ENCODE measurements at regions not wholly inside any gene's neighbourhood (a gene's known extent, or its start where the extent isn't known, plus 50 kb on each side); places are given as distances from the start of the nearest gene placed in this dataset.
"Not testable (repeated sequence)": the region's sequence is repeated elsewhere in the genome, so short reads cannot be mapped to it uniquely, and the experiment has no call there.

DNA sequence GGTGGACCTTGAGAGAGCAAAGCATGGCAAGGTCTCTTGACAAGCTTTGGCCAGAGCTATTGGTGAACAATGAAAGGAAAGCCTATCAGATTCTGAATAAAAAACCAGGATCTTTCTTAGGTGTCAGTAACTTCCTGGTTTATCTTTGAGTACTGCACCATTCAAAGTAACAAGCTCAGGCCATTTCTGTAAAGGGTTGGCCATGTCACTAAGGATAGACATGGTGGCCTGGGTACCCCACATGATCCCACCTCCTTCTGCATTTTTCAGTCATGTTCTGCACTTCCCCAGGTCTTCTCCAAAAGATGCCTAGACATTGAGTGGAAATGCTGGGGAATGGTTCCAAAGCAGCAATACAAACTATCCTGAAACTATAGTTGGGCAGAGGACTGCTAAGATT is 242.0 kb downstream of the ARHGAP12 start:
- DNase-seq (ENCODE audit: low read depth, low spot score) = no peak

DNA sequence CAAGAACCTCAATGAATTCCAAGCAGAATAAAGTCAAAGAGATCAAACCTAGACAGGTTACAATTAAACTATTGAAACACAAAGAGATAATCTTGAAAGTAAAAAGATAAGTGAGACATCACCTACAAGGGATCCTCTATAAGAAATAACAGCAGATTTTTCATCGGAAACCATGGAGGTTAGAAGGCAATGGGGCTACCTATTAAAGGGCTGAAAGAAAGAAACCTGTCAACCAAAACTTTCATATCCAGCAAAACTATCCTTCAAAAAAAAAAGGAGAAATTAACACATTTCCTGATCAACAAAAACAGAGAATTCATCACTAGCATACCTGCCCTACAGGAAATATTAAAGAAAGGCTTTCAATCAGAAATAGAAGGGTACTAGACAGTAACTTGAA is 244.9 kb downstream of the ARHGAP12 start:
- DNase-seq (ENCODE audit: low read depth, low spot score) = no peak

DNA sequence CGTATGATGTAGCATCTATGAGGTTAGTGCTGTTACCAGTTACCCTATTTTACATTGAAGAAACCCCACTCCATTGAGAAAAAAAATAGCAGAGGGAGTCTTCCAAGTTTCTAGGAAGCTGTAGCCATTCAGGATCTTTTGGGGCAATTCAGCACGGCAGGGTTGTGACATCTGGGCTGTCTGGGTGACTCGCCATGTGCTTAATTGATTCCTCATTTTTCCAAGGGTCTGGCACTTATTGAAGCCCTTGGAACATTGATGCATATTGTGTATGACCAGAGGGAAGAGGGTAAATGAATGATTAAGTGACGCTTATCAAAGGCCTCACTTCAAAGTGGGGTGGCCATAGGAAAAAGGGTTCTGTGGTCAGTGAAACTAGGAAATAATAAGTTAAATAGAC is 248.7 kb downstream of the ARHGAP12 start:
- no peak for DNase-seq (ENCODE audit: low read depth, low spot score)

DNA sequence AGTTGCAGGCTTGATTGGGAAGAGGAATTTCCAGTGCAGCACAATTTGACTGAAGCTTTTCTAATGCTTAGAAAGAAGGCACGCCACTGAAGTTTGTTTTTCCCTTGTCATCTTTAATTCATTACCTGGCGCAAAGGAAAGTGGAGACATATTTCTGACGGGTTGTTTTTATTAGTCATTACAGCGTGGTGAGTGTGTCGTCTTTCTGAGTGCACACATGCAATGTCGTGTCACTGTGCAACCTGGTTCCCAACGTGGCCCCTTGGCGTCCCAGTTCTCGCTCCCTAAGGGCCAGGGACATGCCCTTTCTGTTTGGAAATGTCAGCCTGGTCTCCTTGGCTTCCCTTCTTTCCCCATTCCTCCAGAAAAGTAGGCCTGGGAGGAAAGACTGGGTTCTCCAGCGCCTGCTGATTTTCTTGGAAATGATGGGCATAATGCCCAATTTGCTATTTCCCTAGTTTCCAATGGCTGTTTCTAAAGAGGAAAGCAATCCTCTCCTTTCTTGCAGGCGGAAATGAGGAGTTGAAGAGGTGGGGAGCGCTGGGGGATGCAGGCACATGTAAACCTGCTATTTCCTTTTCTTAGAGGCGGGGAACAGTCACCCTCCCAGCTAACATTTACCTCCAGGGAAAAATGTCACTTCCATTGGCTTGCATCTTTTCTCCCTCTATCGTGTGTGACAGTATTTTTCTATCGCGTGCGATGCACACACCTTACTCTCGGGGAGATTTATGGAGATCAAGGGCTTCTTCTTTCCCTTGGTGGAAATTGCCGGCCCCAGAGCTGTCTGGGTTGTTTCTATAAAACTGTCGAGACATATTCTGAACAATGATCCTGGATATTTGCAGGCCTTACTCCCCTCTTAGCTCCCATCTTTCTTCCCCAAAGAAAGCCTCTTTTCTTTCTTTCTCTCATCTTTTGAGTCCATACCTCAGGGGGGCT is 249.8 kb downstream of the ARHGAP12 start:
- DNase-seq (ENCODE audit: low read depth, low spot score) = no peak

DNA sequence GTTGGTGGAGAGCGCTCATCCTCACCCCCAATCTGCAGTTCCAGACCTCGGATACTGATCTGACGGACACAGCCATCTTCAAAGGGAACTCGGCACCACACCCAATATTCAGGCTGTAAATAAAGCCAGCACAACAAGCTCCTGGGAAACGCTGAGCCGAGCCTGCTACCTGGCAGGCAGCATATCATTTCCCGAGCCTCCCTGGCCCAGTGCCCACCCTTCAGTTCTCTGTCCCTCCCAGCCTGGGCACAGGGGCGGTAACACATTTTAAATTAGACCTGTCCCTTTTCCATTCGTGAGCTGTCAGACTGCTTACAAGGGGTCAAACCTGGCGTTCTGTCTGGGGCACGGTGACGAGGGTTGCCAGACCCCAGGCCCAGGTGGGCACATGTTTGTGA is 250.5 kb downstream of the ARHGAP12 start:
- no peak for DNase-seq (ENCODE audit: low read depth, low spot score)

DNA sequence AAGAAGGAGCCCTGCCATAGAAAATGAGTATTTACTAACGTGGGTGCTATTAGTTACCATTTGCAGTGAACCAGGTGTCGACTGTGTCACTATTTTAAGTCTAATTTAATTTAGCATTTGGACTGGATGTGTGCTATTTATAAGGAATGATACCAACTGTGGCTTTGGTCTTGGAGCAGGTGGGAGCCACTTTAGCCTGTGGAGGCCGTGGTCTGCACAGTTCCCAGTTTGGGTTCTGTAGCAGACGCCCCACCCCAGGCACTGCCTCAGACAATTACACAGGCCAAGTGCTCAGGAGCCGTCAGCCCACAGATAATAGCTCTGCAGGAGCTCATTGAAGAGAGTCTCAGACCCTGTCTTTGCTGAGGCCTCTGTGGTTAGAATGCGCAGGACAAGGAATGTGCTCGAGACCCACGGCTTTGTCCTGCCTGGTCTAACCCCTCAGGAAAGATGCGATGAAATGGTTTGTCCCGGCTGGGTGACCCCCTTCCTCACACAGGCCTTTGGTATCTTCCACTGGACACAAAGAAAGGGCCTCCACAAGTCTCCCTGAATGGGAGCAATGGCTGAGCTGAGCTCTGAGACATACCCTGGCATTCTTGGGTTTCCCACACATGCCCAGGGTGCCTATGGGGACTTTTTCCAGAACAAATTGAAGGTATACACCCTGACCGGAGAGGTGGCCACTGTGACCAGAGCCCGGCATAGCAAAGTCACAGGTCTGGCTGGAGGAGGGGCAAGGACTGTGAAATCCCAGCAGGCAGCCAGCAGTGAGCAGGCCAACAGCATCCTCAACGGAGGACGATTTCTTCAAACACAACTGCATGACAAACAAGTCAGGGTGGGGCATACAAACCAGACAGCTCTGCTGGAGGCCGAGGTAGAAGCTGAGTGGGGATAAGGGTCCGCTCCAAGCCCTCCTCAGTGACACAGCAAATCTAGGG is 251.2 kb downstream of the ARHGAP12 start:
- DNase-seq (ENCODE audit: low read depth, low spot score) = peak; percentile 81

DNA sequence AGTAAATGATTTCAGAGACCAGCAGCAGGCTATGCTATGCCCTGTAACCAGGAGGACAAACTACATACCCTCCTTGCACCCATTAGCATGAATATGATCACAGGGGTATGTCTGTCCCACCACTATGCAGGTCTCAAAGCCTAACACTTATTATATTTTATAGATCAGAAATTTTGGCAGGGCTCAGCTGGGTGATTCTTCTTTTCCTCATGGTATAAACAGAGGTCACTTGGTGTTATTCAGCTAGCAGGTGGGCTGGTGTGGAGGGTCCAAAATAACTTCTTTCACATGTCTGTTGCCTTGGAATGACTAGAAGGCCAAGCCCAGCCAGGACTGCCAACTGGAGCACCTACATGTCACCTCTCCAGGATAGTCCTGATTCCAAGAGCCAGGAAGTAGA is 252.9 kb downstream of the ARHGAP12 start:
- DNase-seq (ENCODE audit: low read depth, low spot score) = no peak

DNA sequence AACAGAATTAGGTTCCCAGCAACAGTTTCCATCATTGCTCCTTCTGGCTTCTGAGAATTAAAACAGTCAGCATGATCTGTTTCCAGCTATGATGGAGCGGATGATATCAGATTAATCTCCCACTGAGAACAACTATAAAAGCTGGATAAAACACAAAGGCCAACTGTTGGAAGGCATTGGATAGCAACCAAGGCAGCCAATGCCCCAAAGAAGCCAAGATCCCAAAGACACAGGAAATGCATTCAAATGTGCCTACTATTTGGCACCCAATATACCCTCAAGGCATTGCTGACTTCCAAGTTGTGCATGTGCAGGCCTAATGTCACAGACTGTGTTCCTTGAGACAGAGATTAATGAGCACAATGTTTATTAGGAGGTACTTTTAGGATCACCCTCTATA is 259.3 kb downstream of the ARHGAP12 start:
- DNase-seq (ENCODE audit: low read depth, low spot score) = peak; percentile 29

DNA sequence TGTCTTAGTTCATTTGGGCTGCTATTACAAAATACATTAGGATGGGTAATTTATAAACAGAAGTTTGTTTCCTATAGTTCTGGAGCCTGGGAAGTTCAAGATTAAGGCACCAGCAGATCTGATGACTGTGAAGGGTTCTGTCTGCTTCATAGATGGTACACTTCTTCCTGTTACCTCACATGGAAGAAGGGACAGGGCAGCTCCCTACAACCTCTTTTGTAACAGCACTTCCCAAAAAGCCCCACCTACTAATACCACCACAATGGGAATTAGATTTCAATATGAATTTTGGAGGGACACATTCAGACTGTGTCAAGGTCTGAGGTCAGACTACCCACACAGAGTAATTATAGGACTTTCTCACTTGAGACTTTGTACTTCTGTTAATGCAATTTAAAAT is 260.3 kb downstream of the ARHGAP12 start:
- DNase-seq (ENCODE audit: low read depth, low spot score) = no peak

DNA sequence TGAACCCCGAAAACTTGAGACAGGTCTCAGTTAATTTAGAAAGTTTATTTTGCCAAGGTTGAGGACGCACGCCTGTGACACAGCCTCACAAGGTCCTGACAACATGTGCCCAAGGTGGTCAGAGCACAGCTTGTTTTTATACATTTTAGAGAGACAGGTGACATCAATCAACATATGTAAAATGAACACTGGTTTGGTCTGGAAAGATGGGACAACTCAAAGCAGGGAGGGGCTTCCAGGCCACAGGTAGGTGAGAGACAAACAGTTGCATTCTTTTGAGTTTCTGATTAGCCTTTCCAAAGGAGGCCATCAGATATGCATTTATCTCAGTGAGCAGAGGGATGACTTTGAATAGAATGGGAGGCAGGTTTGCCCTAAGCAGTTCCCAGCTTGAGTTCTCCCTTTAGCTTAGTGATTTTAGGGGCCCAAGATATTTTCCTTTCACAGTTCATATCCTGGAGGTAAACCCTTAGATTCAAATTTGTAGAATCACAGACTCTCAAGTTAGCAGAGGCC is 262.8 kb downstream of the ARHGAP12 start:
- not testable (repeated sequence) for DNase-seq (ENCODE audit: low read depth, low spot score)

DNA sequence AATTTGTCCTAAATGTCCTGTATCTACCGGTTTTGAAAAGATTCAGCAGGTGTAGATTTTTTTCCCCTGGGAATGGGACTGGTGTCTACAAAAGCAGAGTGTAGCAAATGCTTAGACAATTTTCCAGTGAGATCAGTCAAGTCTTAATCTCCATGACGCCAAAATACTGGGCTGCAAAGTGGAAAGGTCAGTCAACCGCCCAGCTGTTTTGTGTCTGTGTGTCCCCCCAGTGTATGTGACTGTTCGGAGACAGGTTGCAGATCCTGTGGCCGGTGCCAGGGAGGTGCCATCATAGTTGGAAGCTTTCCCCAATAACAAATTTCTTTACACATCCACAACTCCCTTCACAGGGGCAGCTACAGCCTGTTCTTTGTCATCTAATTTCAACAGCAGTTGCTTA is 263.8 kb downstream of the ARHGAP12 start:
- DNase-seq (ENCODE audit: low read depth, low spot score) = no peak

DNA sequence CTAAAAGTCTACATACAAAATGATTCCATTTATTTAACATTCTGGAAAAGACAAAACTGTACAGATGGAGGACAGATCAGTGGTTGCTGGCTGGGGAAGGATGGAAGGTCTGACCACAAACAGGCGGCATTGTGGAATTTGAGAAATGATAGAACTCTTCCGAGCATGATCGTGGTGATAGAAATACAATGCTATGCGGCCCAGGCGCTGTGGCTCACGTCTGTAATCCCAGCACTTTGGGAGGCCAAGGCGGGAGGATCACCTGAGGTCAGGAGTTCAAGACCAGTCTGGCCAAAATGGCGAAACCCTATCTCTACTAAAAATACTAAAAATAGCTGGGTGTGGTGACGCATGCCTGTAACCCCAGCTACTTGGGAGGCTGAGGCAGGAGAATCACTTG is 264.6 kb downstream of the ARHGAP12 start:
- DNase-seq (ENCODE audit: low read depth, low spot score) = peak; percentile 38

DNA sequence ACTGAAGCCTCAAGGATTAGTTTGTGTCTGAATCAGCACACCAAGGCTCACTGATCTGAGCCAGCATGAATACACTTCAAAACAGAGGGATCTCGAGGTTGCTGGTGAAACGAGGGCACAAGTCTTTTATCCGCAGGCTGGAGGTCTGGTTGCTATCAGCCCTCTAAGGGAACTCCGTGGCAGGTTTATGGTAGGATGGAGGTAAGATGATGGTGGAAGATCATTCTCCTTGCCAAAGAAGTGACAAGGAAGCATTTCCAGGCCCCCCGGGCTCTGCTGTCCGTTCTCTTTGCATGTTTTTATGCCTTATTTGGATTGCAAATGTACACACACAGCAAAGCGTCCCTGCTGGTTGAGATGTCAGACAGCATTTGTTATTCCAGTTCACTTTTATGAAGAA is 268.3 kb downstream of the ARHGAP12 start:
- DNase-seq (ENCODE audit: low read depth, low spot score) = peak; percentile 45

DNA sequence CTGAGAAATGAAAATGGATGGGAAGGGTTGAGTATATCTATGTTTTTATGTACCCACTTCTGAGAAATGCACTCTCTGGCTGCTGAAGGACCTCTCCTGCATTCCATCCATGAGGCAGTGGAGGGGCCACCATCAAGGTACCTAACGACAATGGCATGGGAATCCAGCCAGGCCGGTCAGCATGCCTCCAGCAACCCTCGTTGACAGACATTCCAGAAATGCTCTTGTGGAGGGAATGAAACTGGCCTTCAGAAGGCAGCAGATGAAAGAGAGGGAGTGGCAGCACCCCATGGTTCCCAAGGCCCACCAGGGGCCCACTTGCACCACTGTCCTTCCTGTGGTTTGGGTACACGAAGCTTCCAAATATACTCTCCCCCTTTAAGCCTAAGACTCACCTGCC is 269.0 kb downstream of the ARHGAP12 start:
- DNase-seq (ENCODE audit: low read depth, low spot score) = peak; percentile 29

DNA sequence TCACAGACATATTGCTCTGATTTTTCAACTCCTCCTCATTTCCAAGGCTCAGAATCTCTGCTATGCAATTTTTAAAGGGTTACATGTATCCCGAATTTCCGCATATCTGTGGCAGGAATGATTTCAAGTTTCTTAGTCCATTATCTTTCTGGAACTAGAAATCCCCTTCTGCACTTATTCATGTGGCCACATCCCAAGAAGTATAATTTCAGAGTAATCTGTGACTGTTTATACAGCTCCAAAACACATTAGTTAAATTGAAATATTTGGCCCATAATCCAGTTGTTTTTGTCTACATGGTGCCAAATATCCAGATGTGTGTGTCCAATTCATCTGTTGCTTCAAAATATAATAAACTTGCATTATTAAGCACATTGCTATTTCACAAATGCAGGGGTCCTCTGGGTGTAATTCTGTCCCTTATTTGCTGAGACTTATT is 271.2 kb downstream of the ARHGAP12 start:
- no peak for DNase-seq (ENCODE audit: low read depth, low spot score)

DNA sequence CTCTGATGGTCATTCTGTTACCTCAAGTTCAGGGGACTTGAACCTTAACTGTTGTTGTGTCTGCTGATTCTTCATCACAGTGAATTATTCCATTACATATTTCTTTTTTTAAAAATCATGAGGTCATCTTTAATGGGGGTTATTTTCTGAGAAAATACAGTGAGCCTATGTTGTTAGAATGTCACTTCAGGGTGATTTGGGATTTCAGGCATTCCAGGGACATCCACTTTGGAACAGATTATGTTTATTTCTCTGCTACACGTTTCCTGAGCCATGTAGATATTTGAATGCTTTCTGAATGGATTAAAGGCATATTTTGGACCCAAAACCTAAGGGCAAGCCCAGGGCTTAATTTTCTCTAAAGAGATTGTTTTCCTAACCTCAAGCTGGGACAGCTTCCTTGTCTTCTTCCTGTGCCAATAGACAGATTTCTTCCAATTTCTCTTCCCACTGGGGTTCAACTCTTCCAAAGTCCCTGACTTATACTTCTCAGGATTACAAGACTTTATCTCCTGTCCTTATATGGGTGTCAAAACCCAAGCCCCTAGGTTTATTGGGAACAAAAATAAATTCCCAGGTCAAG is 271.7 kb downstream of the ARHGAP12 start:
- no peak for DNase-seq (ENCODE audit: low read depth, low spot score)

DNA sequence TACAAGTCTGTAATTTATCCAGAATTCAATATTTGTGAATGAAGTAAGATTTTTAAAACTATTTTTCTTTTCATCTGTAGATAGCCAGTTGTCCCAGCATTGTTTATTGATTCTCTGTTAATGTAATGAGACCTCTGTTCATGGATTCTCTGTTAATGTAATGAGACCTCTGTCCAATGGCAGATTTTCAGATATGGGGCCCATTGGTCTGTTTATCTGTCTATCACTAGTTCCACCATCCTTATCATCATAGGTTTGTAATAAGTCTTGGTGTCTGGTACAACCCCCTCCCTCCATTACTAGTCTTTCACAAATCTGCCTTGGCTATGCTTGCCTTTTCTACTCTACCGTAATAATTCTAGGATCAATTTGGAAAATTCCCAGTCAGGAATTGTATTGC is 276.6 kb downstream of the ARHGAP12 start:
- DNase-seq (ENCODE audit: low read depth, low spot score) = no peak

DNA sequence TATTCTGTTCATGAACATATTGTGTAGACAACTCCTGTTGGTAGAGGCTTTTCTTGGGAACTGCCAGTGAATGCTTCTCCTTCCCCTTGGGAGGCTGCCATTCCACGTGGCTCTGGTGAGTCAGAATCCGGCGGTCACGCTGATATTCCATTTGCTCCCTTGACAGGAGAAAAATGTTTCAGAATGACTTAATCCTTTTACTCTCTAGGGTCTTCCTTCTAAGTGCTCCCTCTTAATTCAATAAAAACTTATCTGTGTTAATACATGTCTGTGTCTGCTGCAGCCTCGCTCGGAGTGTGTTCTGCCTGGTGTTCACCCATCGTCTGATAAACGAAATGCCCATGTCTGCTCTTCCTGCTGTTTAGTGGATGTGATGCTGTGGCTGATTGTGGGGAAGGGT is 278.6 kb downstream of the ARHGAP12 start:
- DNase-seq (ENCODE audit: low read depth, low spot score) = peak; percentile 94

DNA sequence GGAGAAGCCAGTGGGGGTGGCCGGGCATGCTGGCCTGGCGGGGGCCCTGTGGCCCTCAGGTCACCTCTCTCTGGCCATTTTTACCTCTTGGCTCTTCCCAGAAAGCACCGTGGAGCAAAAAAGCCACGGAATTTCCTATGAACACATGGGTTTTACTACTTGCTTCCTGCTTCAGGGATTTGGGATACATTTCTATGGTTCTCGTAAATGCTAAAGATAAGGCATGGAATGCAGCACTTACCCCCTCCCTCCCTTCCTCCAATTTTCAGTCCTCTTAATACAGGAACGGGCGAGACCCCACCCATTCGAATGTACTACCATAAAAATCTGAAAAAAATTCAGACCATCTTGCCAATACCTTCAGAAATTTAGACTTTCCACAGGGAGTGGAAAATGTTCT is 279.7 kb downstream of the ARHGAP12 start:
- DNase-seq (ENCODE audit: low read depth, low spot score) = no peak

DNA sequence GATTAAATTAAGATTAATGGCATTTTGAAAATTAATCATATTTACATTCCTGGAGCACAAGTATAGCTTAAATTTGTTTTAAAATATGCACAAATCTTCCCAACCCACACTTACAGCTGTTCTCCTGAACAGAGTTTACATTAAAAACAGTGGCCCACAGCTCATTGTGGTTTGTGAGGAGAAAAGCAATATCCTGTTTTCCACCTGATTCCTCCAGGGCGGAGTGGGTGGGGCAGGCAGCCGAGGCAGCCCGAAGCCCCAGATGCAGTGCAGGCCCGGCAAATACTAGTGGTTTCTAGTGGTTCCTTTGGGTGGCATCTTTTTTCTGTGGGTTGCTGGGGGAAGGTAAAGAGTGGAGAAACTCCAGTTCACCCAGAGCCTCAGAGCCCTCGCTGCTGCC is 280.8 kb downstream of the ARHGAP12 start:
- no peak for DNase-seq (ENCODE audit: low read depth, low spot score)

DNA sequence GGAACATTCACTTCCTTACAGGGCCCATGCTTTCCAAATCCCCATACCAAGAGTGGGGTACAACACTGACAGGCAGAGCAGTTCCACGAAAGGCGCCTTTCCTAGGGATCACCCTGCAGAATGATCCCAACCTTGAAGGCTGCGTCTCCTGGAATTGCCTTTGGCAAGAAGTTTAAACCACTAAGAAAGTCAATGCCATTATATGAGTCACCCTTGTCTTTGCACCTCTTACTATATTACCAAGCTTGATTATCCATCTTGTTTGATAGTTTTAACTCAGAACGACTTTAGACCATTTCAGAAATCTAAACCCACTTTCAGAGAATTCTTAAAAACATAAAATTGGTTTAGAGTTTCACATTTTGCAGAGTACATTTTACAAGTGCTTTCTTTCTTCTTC is 282.1 kb downstream of the ARHGAP12 start:
- no peak for DNase-seq (ENCODE audit: low read depth, low spot score)

DNA sequence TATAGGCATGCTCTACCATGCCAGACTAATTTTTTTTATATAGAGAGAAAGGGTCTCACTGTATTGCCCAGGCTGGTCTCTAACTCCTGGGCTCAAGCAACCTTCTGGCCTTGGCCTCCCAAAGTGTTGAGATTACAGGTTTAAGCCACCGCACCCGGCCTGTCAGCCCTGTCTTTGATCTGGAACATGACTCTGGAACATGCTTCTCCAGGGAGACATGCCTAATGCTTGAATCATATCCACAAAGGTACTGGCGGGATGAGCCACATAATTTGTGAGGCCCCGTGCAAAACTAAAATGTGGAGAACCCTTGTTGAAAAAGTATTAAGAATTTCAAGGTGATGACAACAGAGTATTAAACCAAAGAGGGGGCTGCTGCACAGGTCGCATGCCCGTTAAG is 282.8 kb downstream of the ARHGAP12 start:
- peak; percentile 27 for DNase-seq (ENCODE audit: low read depth, low spot score)
